ENCODE measurements at regions not wholly inside any gene's neighbourhood (a gene's known extent, or its start where the extent isn't known, plus 50 kb on each side); places are given as distances from the start of the nearest gene placed in this dataset.

- DNase-seq (ENCODE audit: low spot score in 2 of 2), result no peak
- TF ChIP-seq CTCF (IDR thresholded peaks at IDR 0.05), result no peak
- intact Hi-C loops (cut with DNase I), result no loop called here
These were observed 263.0 kb downstream of the TLE3 start for GRCh38 chr15:69834761-69835160.

GRCh38 chr15:69836048-69836447 is 261.7 kb downstream of the TLE3 start:
- no peak for DNase-seq (ENCODE audit: low spot score in 2 of 2)
- intact Hi-C loops (cut with DNase I), result no loop called here

More at GRCh38 chr15:69834761-69835160, 263.0 kb downstream of the TLE3 start:
- no peak overlapping the region for H3K4me3 ChIP-seq
- H3K4me1 ChIP-seq, result no peaks in the 10 kb centered on the region
- H3K27me3 ChIP-seq, result no peaks in the 10 kb centered on the region
- no peaks in the 10 kb centered on the region for H3K36me3 ChIP-seq
- no peak overlapping the region for H3K27ac ChIP-seq
- H3K9me3 ChIP-seq, result no peaks in the 10 kb centered on the region

DNA sequence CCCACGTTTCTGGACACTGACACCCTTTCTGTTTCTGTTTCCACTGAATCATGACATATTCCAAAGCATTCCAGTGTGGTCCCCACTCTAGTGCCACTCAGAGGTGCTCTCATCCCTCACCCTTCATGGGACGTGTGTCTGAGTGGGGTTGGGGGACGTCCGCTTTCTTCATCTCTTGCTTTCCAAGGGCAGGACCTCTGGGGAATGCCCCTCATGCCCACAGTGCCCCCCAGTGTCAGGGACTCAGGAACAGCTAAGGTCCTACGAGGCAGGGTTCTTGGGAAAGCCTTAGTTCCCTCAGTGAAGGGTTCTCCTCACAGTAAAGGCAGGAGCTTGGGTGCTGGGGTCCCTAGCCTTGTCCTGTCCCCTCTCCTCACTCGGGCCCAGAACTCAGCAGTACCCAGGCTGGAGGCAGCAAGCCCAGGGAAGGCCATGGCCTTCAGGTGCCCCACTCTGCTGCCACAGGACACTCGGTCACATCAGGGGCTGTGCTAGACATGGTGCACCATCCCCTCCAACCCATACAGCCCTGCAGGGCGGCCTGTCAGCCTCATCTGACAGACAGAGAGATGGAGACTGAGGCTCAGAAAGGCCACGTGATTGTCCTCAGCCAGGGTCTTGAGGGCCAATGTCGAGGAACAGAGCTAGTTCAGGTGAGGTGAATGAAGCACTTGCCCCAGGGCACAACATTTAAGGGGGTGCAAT is 261.0 kb downstream of the TLE3 start:
- intact Hi-C loops (cut with DNase I), result no loop called here
- no peak for TF ChIP-seq CTCF (IDR thresholded peaks at IDR 0.05)
- Histone ChIP-seq H3K27me3 (no peaks in the 10 kb centered on the region), H3K4me1 (no peaks in the 10 kb centered on the region), H3K27ac (no peak overlapping the region), H3K4me3 (no peak overlapping the region), H3K9me3 (no peaks in the 10 kb centered on the region), H3K36me3 (no peaks in the 10 kb centered on the region)
- DNase-seq (ENCODE audit: low spot score in 2 of 2), result no peak

More at GRCh38 chr15:69836048-69836447, 261.7 kb downstream of the TLE3 start:
- H3K4me3 ChIP-seq, result no peak overlapping the region
- no peaks in the 10 kb centered on the region for H3K27me3 ChIP-seq
- no peaks in the 10 kb centered on the region for H3K9me3 ChIP-seq
- TF ChIP-seq CTCF (IDR thresholded peaks at IDR 0.05), result no peak
- H3K27ac ChIP-seq, result no peak overlapping the region
- H3K36me3 ChIP-seq, result no peaks in the 10 kb centered on the region
- no peaks in the 10 kb centered on the region for H3K4me1 ChIP-seq

GRCh38 chr15:69838338-69838737 is 259.4 kb downstream of the TLE3 start:
- intact Hi-C loops (cut with DNase I), result no loop called here
- H3K27ac ChIP-seq, result no peak overlapping the region
- DNase-seq (ENCODE audit: low spot score in 2 of 2), result no peak
- H3K4me3 ChIP-seq, result no peak overlapping the region
- no peaks in the 10 kb centered on the region for H3K27me3 ChIP-seq
- TF ChIP-seq CTCF (IDR thresholded peaks at IDR 0.05), result no peak
- H3K4me1 ChIP-seq, result no peaks in the 10 kb centered on the region
- H3K36me3 ChIP-seq, result no peaks in the 10 kb centered on the region
- H3K9me3 ChIP-seq, result no peaks in the 10 kb centered on the region

DNA sequence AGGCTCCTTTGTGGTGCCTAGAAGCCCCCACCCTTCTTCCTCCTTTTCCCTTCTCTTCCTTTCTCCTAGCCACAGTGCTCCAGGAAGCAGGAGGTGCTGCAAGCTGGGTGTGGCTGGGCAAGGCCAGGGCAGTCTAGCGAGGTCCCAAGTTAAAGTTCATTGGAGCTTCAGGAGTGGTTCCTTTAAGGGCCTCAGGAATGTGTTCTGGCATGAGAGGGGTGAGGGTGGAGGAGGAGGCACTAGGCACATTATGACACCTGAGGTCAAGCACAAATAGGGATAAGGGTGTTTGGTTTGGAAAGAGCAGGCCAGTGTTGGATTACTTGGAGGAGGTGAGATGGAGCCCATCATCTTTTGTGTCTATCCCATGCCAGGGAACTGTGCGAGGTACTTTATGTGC is 258.7 kb downstream of the TLE3 start:
- H3K36me3 ChIP-seq, result no peaks in the 10 kb centered on the region
- no peaks in the 10 kb centered on the region for H3K9me3 ChIP-seq

More for the DNA sequence above, 258.7 kb downstream of the TLE3 start:
- no peak overlapping the region for H3K27ac ChIP-seq
- TF ChIP-seq CTCF (IDR thresholded peaks at IDR 0.05), result no peak
- H3K4me1 ChIP-seq, result no peaks in the 10 kb centered on the region
- no peak overlapping the region for H3K4me3 ChIP-seq
- no peak for DNase-seq (ENCODE audit: low spot score in 2 of 2)
- H3K27me3 ChIP-seq, result no peaks in the 10 kb centered on the region
- intact Hi-C loops (cut with DNase I), result no loop called here
